Chondrocyte (in vitro differentiated cells): ENCODE measurements at regions not wholly inside any gene's neighbourhood (a gene's known extent, or its start where the extent isn't known, plus 50 kb on each side); places are given as distances from the start of the nearest gene placed in this dataset.

Experiments used
- DNase-seq: peaks from one replicate; pipeline ENCODE4 v3.0.0; 2021; ENCODE audit warnings: mixed read lengths, low spot score
- H3K27ac Mint-ChIP-seq: one replicate; pipeline ENCODE4 v1.8.0; 2021; ENCODE audit warnings: mild to moderate bottlenecking, moderate library complexity, mixed read lengths; ENCODE audit not compliant: unreplicated experiment
- H3K27me3 Mint-ChIP-seq: 2 replicates; pipeline ENCODE4 v1.8.0; 2021; ENCODE audit warnings: low read depth, mixed read lengths
- H3K36me3 Mint-ChIP-seq: 2 replicates; pipeline ENCODE4 v1.8.0; 2021; ENCODE audit warnings: low read depth, mixed read lengths
- H3K4me1 Mint-ChIP-seq: 2 replicates; pipeline ENCODE4 v1.8.0; 2021; ENCODE audit warnings: low read depth, mild to moderate bottlenecking, mixed read lengths
- H3K4me3 Mint-ChIP-seq: one replicate; pipeline ENCODE4 v1.8.0; 2021; ENCODE audit warnings: mild to moderate bottlenecking, moderate library complexity, mixed read lengths; ENCODE audit not compliant: unreplicated experiment
- H3K9me3 Mint-ChIP-seq: 2 replicates; pipeline ENCODE4 v1.8.0; 2021; ENCODE audit warnings: low read depth, mixed read lengths
- CTCF ChIP-seq: fragments of 200-600 bp; sonication (generic); IDR thresholded peaks from 2 replicates; pipeline ENCODE4 v1.5.0; 2021; ENCODE audit warnings: antibody characterized with exemption, mild to moderate bottlenecking, moderate library complexity

DNA sequence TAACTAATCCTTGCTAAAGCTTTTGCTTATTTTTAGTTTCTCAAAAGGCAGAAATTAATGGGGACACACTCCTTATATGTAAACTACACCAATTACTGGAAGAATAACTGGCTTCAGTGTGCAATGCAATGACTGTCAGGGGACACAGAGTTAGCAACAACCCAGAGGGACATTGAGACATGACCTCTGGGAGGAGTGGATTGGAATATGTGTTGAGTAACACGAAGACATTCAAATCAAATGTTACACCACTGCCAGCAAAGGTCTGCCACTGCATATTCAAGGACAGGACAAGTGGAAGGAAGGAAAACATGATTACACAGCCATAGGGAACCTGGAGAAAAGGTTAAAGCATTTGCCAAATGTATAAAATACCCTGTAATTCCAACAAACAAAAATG is 240.1 kb upstream of the FSTL5 start:
- Mint-ChIP-seq H3K27ac (no peak overlapping the region), H3K27me3 (peaks cover 7% of the 10 kb centered on the region), H3K36me3 (no peaks in the 10 kb centered on the region), H3K4me1 (no peaks in the 10 kb centered on the region), H3K4me3 (no peak overlapping the region), H3K9me3 (peaks cover 3% of the 10 kb centered on the region)
- no peak for TF ChIP-seq CTCF
- no peak for DNase-seq

- Mint-ChIP-seq H3K4me1 (no peaks in the 10 kb centered on the region), H3K36me3 (no peaks in the 10 kb centered on the region), H3K4me3 (no peak overlapping the region), H3K9me3 (peaks cover 3% of the 10 kb centered on the region), H3K27ac (no peak overlapping the region), H3K27me3 (peaks cover 7% of the 10 kb centered on the region)
- no peak for DNase-seq
- no peak for TF ChIP-seq CTCF
Observed at GRCh38 chr4:162403419-162403818, 239.6 kb upstream of the FSTL5 start.

DNA sequence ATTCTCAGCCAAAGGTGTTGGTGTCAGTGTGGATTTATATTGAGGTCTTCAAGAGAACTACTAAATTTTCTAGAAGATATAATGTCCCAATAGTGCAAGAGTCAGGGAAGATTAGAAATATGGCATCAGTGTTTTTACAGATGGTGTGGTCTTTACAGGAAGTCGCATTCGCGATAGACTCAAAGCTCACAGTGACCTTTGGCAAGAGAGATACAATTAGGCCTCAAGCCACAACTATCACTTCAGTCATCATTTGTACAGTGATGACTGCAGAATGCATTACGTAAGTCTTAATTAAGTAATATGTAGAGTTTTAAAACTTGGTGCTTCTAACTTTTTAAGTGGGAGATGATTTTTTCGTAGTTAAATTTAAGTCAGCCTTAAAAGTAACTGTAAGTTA is 237.2 kb upstream of the FSTL5 start:
- H3K4me3 Mint-ChIP-seq: no peak overlapping the region
- H3K4me1 Mint-ChIP-seq: no peaks in the 10 kb centered on the region
- no peak overlapping the region for H3K27ac Mint-ChIP-seq
- no peaks in the 10 kb centered on the region for H3K36me3 Mint-ChIP-seq
- peaks cover 3% of the 10 kb centered on the region for H3K27me3 Mint-ChIP-seq
- TF ChIP-seq CTCF: no peak
- peaks cover 5% of the 10 kb centered on the region for H3K9me3 Mint-ChIP-seq
- no peak for DNase-seq

GRCh38 chr4:162392946-162393345 is 229.1 kb upstream of the FSTL5 start:
- H3K27me3 Mint-ChIP-seq: no peaks in the 10 kb centered on the region
- no peak for DNase-seq
- no peak for TF ChIP-seq CTCF
- H3K4me1 Mint-ChIP-seq: no peaks in the 10 kb centered on the region
- no peak overlapping the region for H3K4me3 Mint-ChIP-seq
- H3K27ac Mint-ChIP-seq: no peak overlapping the region
- no peaks in the 10 kb centered on the region for H3K9me3 Mint-ChIP-seq
- H3K36me3 Mint-ChIP-seq: no peaks in the 10 kb centered on the region

GRCh38 chr4:162366146-162366545 is 202.3 kb upstream of the FSTL5 start:
- Mint-ChIP-seq H3K9me3 (no peaks in the 10 kb centered on the region), H3K4me1 (no peaks in the 10 kb centered on the region), H3K27me3 (peaks cover 1% of the 10 kb centered on the region), H3K27ac (no peak overlapping the region), H3K36me3 (no peaks in the 10 kb centered on the region), H3K4me3 (no peak overlapping the region)
- no peak for TF ChIP-seq CTCF
- no peak for DNase-seq
